ENCODE measurements at regions not wholly inside any gene's neighbourhood (a gene's known extent, or its start where the extent isn't known, plus 50 kb on each side); places are given as distances from the start of the nearest gene placed in this dataset.

DNA sequence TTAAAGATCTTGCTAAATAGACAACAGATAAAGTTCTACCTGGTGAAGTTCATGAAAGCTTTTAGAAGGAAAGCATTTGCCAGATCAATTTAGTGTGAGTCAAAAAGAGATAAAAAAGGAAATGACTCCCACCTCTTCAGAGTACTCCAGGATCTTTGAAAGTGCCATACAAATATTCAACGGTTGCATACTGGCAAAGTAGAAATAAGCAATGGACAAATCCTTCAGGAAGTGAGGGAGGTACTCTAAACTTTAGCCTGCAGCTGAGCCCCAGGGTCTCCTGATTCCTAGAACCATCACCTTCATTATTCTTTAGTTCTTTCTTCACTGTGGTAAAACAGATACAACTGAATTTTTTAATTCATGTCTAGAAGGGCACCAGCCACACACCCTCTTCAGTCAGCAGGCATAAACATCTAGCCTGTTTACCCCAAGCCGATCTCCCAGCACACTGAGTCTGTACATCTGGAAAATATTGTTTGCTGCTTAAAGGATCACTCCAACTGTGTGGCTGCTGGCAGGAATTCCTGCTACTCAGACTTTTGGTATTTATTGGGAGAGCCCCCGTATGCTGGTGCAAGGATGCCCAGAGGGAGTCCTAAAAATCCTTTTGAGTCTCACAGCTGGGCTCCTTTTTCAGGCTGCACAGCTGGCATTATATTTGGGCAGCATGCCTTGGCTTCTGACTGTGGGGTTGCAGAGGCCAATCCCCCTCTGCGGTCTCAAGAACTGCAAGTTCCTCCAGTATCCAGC lies 72.3 kb upstream of the SESTD1 start:
- H3K4me3 Mint-ChIP-seq (ENCODE audit: unreplicated experiment), result no peak overlapping the region
- Histone ChIP-seq H3K9me3 (no peaks in the 10 kb centered on the region), H3K36me3 (ENCODE audit: control insufficient read depth, insufficient read depth, low read length) (no peaks in the 10 kb centered on the region), H3K4me3 (ENCODE audit: low read depth, low read length) (no peak overlapping the region), H3K4me1 (no peaks in the 10 kb centered on the region), H3K27me3 (replicated peaks; ENCODE audit: control insufficient read depth, insufficient read depth, low read length) (no peaks in the 10 kb centered on the region)
- ChIA-PET POLR2A (no interaction called here), CTCF (no interaction called here)
- no TSS peak for BruUV-seq (replicated peaks)
- peaks cover 7% of the 10 kb centered on the region for H3K4me1 Mint-ChIP-seq (ENCODE audit: low read depth, unreplicated experiment)
- no peak overlapping the region for H3K27ac Mint-ChIP-seq (ENCODE audit: unreplicated experiment)
- no peak for TF ChIP-seq CTCF (IDR thresholded peaks at IDR 0.05; ENCODE audit: insufficient read depth in 1 of 2, low read depth in 1 of 2, low read length in 1 of 2, severe bottlenecking in 1 of 2, unreplicated experiment in 1 of 2)
- H3K9me3 Mint-ChIP-seq (ENCODE audit: unreplicated experiment), result no peaks in the 10 kb centered on the region
- no peaks in the 10 kb centered on the region for H3K27me3 Mint-ChIP-seq (ENCODE audit: insufficient read depth, unreplicated experiment)
- H3K36me3 Mint-ChIP-seq (ENCODE audit: insufficient read depth, unreplicated experiment), result no peaks in the 10 kb centered on the region
- intact Hi-C loops (cut with micrococcal nuclease; ENCODE audit: unreplicated experiment), result no loop called here
- DNase-seq, result no peak

GRCh38 chr2:179335732-179336131 lies 71.1 kb upstream of the SESTD1 start:
- CTCF ChIA-PET, result no interaction called here
- H3K4me1 ChIP-seq, result no peaks in the 10 kb centered on the region
- Mint-ChIP-seq H3K27me3 (ENCODE audit: insufficient read depth, unreplicated experiment) (no peaks in the 10 kb centered on the region), H3K36me3 (ENCODE audit: insufficient read depth, unreplicated experiment) (no peaks in the 10 kb centered on the region), H3K4me3 (ENCODE audit: unreplicated experiment) (no peak overlapping the region), H3K27ac (ENCODE audit: unreplicated experiment) (no peak overlapping the region), H3K4me1 (ENCODE audit: low read depth, unreplicated experiment) (peaks cover 7% of the 10 kb centered on the region), H3K9me3 (ENCODE audit: unreplicated experiment) (no peaks in the 10 kb centered on the region)
- no peak for DNase-seq
- no peaks in the 10 kb centered on the region for H3K27me3 ChIP-seq (replicated peaks; ENCODE audit: control insufficient read depth, insufficient read depth, low read length)
- no peaks in the 10 kb centered on the region for H3K9me3 ChIP-seq
- POLR2A ChIA-PET, result no interaction called here
- no peak for TF ChIP-seq CTCF (IDR thresholded peaks at IDR 0.05; ENCODE audit: insufficient read depth in 1 of 2, low read depth in 1 of 2, low read length in 1 of 2, severe bottlenecking in 1 of 2, unreplicated experiment in 1 of 2)
- BruUV-seq (replicated peaks), result no TSS peak
- intact Hi-C loops (cut with micrococcal nuclease; ENCODE audit: unreplicated experiment), result no loop called here
- H3K36me3 ChIP-seq (ENCODE audit: control insufficient read depth, insufficient read depth, low read length), result no peaks in the 10 kb centered on the region
- no peak overlapping the region for H3K4me3 ChIP-seq (ENCODE audit: low read depth, low read length)

DNA sequence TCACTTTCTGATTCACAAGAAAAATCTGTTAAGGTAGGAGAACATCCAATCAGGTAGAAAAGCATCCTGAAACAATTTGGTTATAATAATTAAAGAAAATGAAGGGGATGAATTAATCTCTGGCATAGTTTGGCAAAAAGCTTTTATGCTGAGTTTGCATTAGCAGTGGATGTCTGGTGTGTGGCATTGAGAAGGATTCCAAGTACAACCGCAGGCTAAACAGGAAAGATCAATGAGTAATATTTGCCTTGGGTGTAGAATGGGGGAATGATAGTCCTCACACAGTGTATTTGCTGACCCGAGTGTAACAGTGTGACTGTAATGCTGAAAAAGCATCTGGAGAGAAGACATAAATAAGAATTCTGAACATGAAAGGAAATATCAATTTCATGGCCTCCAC lies 68.3 kb upstream of the SESTD1 start:
- no peak for DNase-seq
- Mint-ChIP-seq H3K4me3 (ENCODE audit: unreplicated experiment) (no peak overlapping the region), H3K27ac (ENCODE audit: unreplicated experiment) (no peak overlapping the region), H3K36me3 (ENCODE audit: insufficient read depth, unreplicated experiment) (no peaks in the 10 kb centered on the region), H3K27me3 (ENCODE audit: insufficient read depth, unreplicated experiment) (peaks cover 4% of the 10 kb centered on the region), H3K9me3 (ENCODE audit: unreplicated experiment) (no peaks in the 10 kb centered on the region), H3K4me1 (ENCODE audit: low read depth, unreplicated experiment) (peaks cover 7% of the 10 kb centered on the region)
- Histone ChIP-seq H3K27me3 (replicated peaks; ENCODE audit: control insufficient read depth, insufficient read depth, low read length) (no peaks in the 10 kb centered on the region), H3K4me1 (no peaks in the 10 kb centered on the region), H3K4me3 (ENCODE audit: low read depth, low read length) (no peak overlapping the region), H3K36me3 (ENCODE audit: control insufficient read depth, insufficient read depth, low read length) (no peaks in the 10 kb centered on the region), H3K9me3 (no peaks in the 10 kb centered on the region)
- BruUV-seq (replicated peaks), result no TSS peak
- CTCF ChIA-PET, result no interaction called here
- intact Hi-C loops (cut with micrococcal nuclease; ENCODE audit: unreplicated experiment), result no loop called here
- no peak for TF ChIP-seq CTCF (IDR thresholded peaks at IDR 0.05; ENCODE audit: insufficient read depth in 1 of 2, low read depth in 1 of 2, low read length in 1 of 2, severe bottlenecking in 1 of 2, unreplicated experiment in 1 of 2)
- POLR2A ChIA-PET, result no interaction called here

Data from Caco-2 (cell line).